A673 (cell line): ENCODE measurements at regions not wholly inside any gene's neighbourhood (a gene's known extent, or its start where the extent isn't known, plus 50 kb on each side); places are given as distances from the start of the nearest gene placed in this dataset.

Experiments
- BruUV-seq: library from RNA; stranded (reverse); fragments of 400-500 nt; replicated peaks from 2 replicates; lab custom pipeline; 2021; lab: Mats Ljungman, UMichigan
- CTCF ChIA-PET: fragments of 300-600 bp; sonication (Branson Sonifier 250); formaldehyde crosslinking; loops from one replicate; lab custom pipeline; 2022; ENCODE audit warnings: antibody characterized with exemption; lab: Charles Lee
- POLR2A ChIA-PET: fragments of 300-600 bp; sonication (Branson Sonifier 250); formaldehyde crosslinking; loops from one replicate; lab custom pipeline; 2022; ENCODE audit warnings: antibody characterized with exemption; ENCODE audit not compliant: low non-redundant PET; lab: Charles Lee
- DNase-seq: peaks from one replicate; pipeline ENCODE4 v3.0.0-alpha.2; 2015; ENCODE audit warnings: low spot score
- H3K27ac ChIP-seq: fragments of 200-600 bp; sonication (generic); 2 replicates; pipeline ENCODE4 v1.5.1; 2016; ENCODE audit warnings: mixed run types, low read depth, mild to moderate bottlenecking, mixed read lengths, antibody characterized with exemption, low read length; ENCODE audit not compliant: poor library complexity, severe bottlenecking
- H3K27me3 ChIP-seq: fragments of 200-600 bp; sonication (generic); replicated peaks from 2 replicates; pipeline ENCODE4 v1.6.1; 2017; ENCODE audit warnings: mixed run types, low read depth, mild to moderate bottlenecking, mixed read lengths, antibody characterized with exemption, low read length; ENCODE audit not compliant: insufficient read depth, poor library complexity
- H3K36me3 ChIP-seq: fragments of 200-600 bp; sonication (generic); 2 replicates; pipeline ENCODE4 v1.6.1; 2016; ENCODE audit warnings: mixed run types, mild to moderate bottlenecking, mixed read lengths, antibody characterized with exemption, low read length; ENCODE audit not compliant: insufficient read depth, poor library complexity, severe bottlenecking
- H3K4me1 ChIP-seq: fragments of 200-600 bp; sonication (generic); 2 replicates; pipeline ENCODE4 v1.6.1; 2017; ENCODE audit warnings: mixed run types, mild to moderate bottlenecking, mixed read lengths, antibody characterized with exemption, low read length; ENCODE audit not compliant: insufficient read depth, poor library complexity, severe bottlenecking
- H3K4me3 ChIP-seq: fragments of 200-600 bp; sonication (generic); 2 replicates; pipeline ENCODE4 v1.5.1; 2016; ENCODE audit warnings: low read depth, mixed run types, mild to moderate bottlenecking, mixed read lengths, low read length; ENCODE audit not compliant: poor library complexity, severe bottlenecking
- H3K9me3 ChIP-seq: fragments of 200-600 bp; sonication (generic); 2 replicates; pipeline ENCODE4 v1.6.1; 2016; ENCODE audit warnings: mixed run types, low read depth, mild to moderate bottlenecking, mixed read lengths, antibody characterized with exemption, low read length; ENCODE audit not compliant: poor library complexity, severe bottlenecking
- CTCF ChIP-seq: fragments of 300-800, 200-600 bp; sonication (generic); conservative IDR thresholded peaks from 2 replicates; pipeline ENCODE4 v1.5.1; 2017; ENCODE audit warnings: low read depth, mild to moderate bottlenecking, antibody characterized with exemption, low read length, moderate library complexity, mixed read lengths
- EZH2 ChIP-seq: fragments of 200-600 bp; sonication (generic); IDR thresholded peaks from 2 replicates; pipeline ENCODE4 v1.6.1; 2017; ENCODE audit warnings: borderline replicate concordance, low read depth, mild to moderate bottlenecking, mixed read lengths, antibody characterized with exemption, low read length; ENCODE audit not compliant: poor library complexity, severe bottlenecking
- intact Hi-C: fragments of 100-400 bp; cut with micrococcal nuclease; formaldehyde crosslinking; loops from one replicate; pipeline ENCODE4 v1.10.0; 2022; ENCODE audit not compliant: unreplicated experiment

- TF ChIP-seq EZH2 (no peak), CTCF (no peak)
- intact Hi-C loops = no loop called here
- BruUV-seq = no TSS peak
Measured at GRCh38 chr16:6704306-6704930, 628.2 kb upstream of the RBFOX1 start.

GRCh38 chr16:6701096-6701495, 631.5 kb upstream of the RBFOX1 start:
- DNase-seq = no peak

More at GRCh38 chr16:6704306-6704930, 628.2 kb upstream of the RBFOX1 start:
- H3K27me3 ChIP-seq = no peaks in the 10 kb centered on the region
- ChIA-PET CTCF (interaction anchor here (0.6 kb wide), 1 partner anchor 1129 kb away, joined by 7 read pairs; no protein-coding TSS in a partner anchor), POLR2A (no interaction called here)
- no peaks in the 10 kb centered on the region for H3K36me3 ChIP-seq
- H3K27ac ChIP-seq = no peak overlapping the region
- no peaks in the 10 kb centered on the region for H3K4me1 ChIP-seq
- no peak overlapping the region for H3K4me3 ChIP-seq
- no peaks in the 10 kb centered on the region for H3K9me3 ChIP-seq
- DNase-seq = no peak

GRCh38 chr16:6698548-6698947, 634.1 kb upstream of the RBFOX1 start:
- CTCF ChIA-PET = no interaction called here

More at GRCh38 chr16:6701096-6701495, 631.5 kb upstream of the RBFOX1 start:
- no peak overlapping the region for H3K27ac ChIP-seq
- TF ChIP-seq CTCF = no peak
- no peak for TF ChIP-seq EZH2
- BruUV-seq = no TSS peak
- H3K4me3 ChIP-seq = no peak overlapping the region
- no peaks in the 10 kb centered on the region for H3K27me3 ChIP-seq
- intact Hi-C loops = no loop called here
- no peaks in the 10 kb centered on the region for H3K4me1 ChIP-seq
- H3K9me3 ChIP-seq = no peaks in the 10 kb centered on the region
- ChIA-PET POLR2A (no interaction called here), CTCF (no interaction called here)
- H3K36me3 ChIP-seq = no peaks in the 10 kb centered on the region

More at GRCh38 chr16:6698548-6698947, 634.1 kb upstream of the RBFOX1 start:
- Histone ChIP-seq H3K4me1 (no peaks in the 10 kb centered on the region), H3K27ac (no peak overlapping the region), H3K36me3 (no peaks in the 10 kb centered on the region), H3K27me3 (no peaks in the 10 kb centered on the region), H3K4me3 (no peak overlapping the region), H3K9me3 (no peaks in the 10 kb centered on the region)
- intact Hi-C loops = no loop called here
- TF ChIP-seq EZH2 (no peak), CTCF (no peak)
- BruUV-seq = no TSS peak
- DNase-seq = no peak
- POLR2A ChIA-PET = interaction anchor here (0.6 kb wide), 1 partner anchor 56 kb away, joined by 3 read pairs; no protein-coding TSS in a partner anchor
